HG02798 (cell line): ENCODE measurements at regions not wholly inside any gene's neighbourhood (a gene's known extent, or its start where the extent isn't known, plus 50 kb on each side); places are given as distances from the start of the nearest gene placed in this dataset.

Source experiments
- ATAC-seq: cut with Tn5 transposase; IDR thresholded peaks from one replicate; pipeline ENCODE4 v1.9.1; 2021; ENCODE audit warnings: mild to moderate bottlenecking; ENCODE audit not compliant: unreplicated experiment, poor library complexity

- ATAC-seq = no peak
Observed at GRCh38 chr4:10181745-10182445, 65.3 kb upstream of the WDR1 start.

DNA sequence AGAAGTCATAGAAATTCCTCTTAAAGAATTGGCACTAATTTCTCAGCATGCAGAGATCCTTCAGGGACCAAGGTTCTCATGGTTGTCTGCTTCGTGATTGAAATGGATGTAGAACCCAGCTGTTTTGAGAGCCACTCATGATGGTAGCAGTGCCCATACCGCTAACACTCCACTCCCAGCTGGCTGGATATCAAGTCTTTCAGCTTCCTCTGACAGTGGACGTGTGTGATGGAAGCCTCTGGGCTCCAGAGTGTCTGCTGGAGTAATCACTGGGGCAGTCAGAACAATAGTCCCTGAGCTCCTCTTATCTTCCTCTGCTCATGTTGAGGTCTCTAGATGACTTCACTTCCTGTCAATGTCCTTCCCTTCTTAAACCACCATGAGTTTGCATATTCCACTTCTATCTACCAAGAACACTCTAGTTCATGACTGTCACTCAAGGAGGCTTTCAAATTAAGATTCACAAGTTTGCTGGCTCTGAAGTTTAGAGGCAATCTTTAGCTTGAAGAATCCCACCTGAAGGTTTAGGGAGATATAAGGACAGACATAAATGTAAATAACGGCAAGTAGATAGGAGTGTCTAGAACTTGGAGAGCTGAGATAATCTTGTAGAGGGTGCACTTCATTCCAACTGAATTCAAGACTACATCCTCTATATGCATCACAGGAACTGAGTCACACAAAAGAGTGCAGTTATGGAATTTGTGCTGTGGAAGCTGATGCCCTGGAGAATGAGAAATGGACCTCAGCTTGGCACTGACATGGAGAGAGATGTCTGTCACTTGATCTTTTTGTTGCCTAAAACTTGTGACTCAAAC lies 64.5 kb upstream of the WDR1 start:
- peak; percentile 80 for ATAC-seq

DNA sequence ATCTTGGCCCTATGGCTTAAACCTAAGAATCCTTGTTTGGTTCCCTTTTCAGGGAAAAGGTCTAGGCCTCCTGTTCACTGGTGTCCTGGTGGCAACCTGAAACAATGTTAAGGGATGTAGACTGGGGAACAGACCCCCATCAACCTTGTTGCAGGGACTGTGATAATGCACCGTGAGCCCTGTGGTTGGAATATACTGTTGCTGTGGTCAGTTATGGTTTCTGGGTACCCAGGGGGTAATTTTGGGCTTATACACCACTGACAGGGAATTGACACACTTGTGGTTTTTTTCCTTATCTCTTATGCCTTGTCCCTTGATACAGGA lies 64.0 kb upstream of the WDR1 start:
- no peak for ATAC-seq

DNA sequence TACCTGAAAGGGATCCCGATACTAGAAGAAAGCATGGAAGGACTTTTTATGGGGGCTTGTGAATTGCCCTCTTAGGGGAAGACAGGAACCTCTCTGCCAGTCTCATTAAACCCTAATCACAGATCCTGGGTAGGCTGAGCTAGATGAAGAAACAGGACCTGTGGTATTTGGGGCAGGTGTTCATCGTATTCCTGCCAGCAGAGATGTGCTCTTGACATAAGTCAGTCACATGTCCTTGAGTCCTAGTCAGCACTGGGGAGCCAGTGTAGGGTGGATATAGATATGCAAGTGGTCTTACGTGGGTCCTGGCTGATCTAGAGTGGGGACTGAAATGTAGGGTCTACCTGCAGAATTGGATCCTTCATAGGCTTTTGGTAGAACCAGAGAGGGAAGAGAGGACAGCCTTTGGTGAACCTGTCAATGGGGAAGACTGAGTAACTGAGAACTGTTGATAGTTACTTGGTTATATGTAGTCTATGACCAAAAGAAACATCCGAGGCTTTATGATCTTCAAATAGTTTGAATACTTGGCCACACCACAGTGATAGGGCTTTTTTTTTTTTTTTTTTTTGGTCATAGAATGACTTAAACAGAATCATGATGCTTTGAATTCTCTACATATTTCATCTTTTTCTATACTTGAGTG lies 63.5 kb upstream of the WDR1 start:
- ATAC-seq = no peak

GRCh38 chr4:10178763-10179162 lies 62.2 kb upstream of the WDR1 start:
- no peak for ATAC-seq

DNA sequence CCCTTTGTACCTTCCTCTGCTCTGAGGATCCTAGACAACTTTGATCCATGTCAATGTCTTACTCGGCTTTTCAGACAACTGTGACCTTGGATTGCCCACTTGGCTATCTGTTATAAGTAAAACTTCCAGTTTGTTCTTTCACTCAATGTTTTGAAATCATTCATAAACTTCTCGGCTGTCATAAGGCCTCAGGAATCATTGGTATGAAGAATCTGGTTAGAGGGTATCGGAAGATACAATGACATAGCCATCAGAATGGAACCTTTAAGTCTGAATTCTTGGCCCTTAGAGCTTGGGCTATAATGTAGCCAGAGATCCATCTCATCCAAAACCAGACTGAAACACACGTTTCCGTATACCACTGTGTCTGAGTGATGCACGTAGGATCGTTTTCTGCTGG lies 59.0 kb upstream of the WDR1 start:
- no peak for ATAC-seq

DNA sequence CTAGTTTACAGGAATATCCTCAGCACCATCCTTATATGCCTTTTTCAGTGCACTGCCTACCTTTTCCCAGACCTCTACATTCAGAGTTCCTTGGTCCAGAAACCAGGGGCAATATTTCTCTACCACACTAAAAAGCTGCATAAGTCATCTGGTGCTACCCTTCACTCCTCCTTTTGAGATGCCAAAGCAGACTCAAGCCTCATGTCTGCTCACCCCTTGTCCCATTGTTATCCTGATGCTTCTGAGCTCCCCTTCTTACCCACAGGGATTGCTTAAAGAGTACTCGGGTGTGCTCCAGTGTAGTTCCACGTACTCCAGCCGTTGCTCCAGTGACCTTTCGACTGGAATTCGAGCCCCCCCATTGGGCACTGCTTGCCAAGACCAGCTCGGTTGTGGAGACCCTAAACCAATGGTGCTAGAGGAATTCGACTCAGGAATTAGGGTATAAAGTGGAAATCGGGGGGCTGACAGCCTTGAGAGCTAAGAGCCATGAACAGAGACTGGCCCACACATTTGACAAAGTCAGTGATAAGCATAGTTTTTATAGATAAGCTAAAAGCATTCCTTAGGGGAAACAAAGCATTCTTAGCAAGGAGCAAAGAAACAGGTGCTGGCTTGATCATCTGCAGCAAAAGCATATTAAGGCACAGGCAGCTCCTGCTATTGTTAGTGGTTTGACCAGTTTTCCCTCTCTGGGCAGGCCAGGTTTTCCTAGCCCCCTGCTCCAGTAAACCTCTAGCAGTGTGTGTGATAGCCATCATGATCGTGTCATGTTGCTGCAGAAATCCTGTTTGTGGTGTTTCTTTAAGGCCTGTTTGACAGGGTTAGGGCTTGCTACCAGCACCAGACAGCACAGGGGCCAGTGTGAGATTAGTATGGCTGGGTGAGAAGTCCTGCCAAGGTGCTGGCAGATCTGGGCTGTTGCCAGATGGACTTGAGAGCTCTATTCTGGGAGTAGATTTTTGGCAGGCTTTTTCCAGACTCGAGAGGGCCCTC lies 57.5 kb upstream of the WDR1 start:
- ATAC-seq = no peak

DNA sequence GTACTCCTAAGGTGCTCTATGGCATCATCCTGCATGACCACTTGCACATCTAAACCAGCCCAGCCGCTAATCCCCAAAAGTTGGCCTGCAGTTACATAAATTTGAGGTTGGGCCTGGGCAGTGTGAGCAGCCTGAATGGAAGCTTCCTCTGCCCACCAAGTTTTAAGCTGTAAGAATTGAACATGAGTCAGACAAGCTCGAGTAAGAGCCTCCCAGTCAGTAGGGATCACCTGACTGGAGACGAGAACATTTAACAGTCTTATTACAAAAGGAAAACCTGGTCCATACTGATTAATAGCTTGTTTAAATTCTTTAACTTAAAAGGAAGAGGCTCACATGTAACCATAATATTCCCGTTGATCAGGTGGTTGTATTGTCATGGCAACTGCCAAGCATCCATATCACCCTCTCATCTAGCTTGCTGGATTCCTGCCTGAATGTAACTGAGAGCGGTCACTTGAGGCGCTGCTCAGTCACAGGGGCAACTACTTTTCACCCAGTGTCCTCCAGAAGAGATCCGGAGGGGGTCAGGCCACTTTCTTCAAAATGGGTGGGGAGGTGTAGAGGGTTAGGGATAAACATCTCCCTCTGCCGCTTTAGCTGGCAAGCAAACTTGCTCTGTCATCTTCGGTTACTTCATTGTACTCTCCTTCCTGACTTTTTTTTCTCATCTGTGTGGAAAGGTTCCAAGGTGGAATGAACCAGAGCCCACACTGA lies 56.6 kb upstream of the WDR1 start:
- no peak for ATAC-seq

DNA sequence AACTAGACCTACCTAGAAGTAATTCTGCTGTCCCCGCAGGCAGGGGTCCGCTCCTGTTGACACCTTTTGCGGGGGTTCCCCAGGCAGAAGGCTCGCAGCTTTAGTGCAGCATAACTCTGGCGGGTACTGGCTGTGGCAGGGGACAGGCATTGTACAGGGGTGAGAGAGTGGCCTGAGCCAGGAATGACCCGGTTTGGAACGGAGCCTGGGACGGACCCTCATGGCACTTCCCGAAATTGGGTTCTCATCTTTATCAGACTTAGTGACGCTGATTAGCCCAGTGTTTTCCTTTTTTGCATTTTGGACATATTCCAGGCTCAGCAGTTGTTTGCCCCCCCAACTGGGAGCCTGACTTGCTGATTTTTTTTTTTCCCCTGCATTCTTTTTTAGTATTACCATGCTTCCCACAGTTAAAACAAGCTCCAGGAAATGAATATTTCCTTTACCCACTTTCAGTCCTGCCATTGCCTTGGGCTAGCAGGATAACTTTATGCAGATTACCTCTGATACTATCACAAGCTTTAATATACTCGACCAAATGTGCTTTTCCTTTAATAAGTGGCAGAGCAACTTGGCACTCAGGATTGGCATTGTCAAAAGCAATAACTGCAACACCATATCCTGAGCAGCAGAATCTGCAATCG lies 55.8 kb upstream of the WDR1 start:
- ATAC-seq = no peak

GRCh38 chr4:10171055-10171454 lies 54.5 kb upstream of the WDR1 start:
- ATAC-seq = no peak

GRCh38 chr4:10169839-10170387 lies 53.3 kb upstream of the WDR1 start:
- ATAC-seq = no peak

DNA sequence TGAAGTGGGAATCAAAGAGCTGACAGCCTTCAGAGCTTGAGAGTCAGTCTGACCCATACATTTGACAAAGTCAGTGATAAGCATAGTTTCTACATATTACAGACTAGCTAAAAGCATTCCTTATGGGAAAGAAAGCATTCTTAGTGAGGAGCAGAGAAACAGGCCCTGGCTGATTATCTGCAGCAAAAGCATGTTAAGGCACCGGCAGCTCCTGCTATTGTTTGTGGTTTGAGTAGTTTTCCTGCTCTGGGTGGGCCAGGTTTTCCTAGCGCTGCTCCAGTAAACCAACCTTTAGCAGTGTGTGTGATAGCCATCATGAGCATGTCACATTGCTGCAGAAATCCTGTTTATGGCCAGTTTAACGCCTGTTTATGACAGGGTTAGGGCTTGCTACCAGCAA lies 51.6 kb upstream of the WDR1 start:
- ATAC-seq = no peak

- ATAC-seq = no peak
Observed at GRCh38 chr4:10167201-10167600, 50.6 kb upstream of the WDR1 start.
